ENCODE measurements at regions not wholly inside any gene's neighbourhood (a gene's known extent, or its start where the extent isn't known, plus 50 kb on each side); places are given as distances from the start of the nearest gene placed in this dataset.

DNA sequence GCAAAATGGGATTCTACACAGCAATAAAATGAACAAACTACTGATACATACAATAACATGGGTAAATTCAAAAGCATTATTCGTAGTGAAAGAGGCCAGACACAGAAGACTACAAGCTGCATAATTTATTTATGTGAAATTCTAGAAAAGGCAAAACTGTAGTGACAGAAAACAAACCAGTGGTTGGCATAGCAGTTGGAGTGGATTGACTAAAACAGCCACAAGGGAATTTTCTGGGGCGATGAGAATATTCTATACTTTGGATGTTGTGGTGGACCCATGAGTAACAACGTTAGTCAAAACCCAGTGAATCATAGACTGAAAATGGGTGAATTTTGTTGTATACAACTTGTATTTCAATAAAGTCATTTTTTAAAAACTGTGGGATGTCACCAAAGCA, 63.2 kb upstream of the RPL38 start:
- TF ChIP-seq TP53 (CRISPR knock-in tag; IDR thresholded peaks at IDR 0.05) (no peak), ZNF121 (CRISPR knock-in tag; IDR thresholded peaks at IDR 0.05) (no peak)
- TF ChIP-seq, protein P1, sequence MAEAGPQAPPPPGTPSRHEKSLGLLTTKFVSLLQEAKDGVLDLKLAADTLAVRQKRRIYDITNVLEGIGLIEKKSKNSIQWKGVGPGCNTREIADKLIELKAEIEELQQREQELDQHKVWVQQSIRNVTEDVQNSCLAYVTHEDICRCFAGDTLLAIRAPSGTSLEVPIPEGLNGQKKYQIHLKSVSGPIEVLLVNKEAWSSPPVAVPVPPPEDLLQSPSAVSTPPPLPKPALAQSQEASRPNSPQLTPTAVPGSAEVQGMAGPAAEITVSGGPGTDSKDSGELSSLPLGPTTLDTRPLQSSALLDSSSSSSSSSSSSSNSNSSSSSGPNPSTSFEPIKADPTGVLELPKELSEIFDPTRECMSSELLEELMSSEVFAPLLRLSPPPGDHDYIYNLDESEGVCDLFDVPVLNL (CRISPR knock-in tag; IDR thresholded peaks at IDR 0.05; ENCODE audit: borderline replicate concordance, low read depth): no peak
